ENCODE measurements at regions not wholly inside any gene's neighbourhood (a gene's known extent, or its start where the extent isn't known, plus 50 kb on each side); places are given as distances from the start of the nearest gene placed in this dataset.

DNA sequence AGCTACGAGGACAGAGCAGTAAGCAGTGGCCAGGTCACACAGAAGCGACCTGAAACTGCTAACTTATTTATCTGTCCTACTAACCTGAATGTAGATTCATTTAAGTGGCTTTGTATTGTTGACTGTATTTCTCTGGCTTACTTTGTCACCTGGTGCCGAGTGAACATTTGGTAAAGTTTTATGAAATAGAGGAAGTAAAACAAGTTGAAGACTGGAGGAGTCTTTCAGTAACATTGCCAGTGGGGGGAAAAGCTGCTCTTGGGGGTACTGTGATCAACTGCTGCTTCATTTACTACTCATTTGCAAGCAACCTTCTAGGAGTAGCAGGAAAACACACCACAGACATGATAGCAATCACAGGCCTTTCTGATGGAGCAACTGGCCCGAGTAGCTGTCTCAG lies 615.0 kb downstream of the FGF9 start:
- TF ChIP-seq, protein P1, sequence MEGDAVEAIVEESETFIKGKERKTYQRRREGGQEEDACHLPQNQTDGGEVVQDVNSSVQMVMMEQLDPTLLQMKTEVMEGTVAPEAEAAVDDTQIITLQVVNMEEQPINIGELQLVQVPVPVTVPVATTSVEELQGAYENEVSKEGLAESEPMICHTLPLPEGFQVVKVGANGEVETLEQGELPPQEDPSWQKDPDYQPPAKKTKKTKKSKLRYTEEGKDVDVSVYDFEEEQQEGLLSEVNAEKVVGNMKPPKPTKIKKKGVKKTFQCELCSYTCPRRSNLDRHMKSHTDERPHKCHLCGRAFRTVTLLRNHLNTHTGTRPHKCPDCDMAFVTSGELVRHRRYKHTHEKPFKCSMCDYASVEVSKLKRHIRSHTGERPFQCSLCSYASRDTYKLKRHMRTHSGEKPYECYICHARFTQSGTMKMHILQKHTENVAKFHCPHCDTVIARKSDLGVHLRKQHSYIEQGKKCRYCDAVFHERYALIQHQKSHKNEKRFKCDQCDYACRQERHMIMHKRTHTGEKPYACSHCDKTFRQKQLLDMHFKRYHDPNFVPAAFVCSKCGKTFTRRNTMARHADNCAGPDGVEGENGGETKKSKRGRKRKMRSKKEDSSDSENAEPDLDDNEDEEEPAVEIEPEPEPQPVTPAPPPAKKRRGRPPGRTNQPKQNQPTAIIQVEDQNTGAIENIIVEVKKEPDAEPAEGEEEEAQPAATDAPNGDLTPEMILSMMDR (conservative IDR thresholded peaks at IDR 0.05; ENCODE audit: low read depth, low read length): no peak
- TF ChIP-seq EZH2 (IDR thresholded peaks at IDR 0.05; ENCODE audit: low read length, unreplicated experiment) (no peak), EZH2phosphoT487 (IDR thresholded peaks at IDR 0.05; ENCODE audit: borderline replicate concordance, low read length) (no peak)
